Vagina (tissue), 2 donors: ENCODE measurements at regions not wholly inside any gene's neighbourhood (a gene's known extent, or its start where the extent isn't known, plus 50 kb on each side); places are given as distances from the start of the nearest gene placed in this dataset.

Experiments
- POLR2A ChIP-seq, 2 donors: fragments of 450-650 bp; IDR thresholded peaks; one replicate each; pipeline ENCODE4 v1.6.1; 2017; ENCODE audit warnings: antibody characterized with exemption in 2 of 2, mild to moderate bottlenecking in 2 of 2, moderate library complexity in 2 of 2
- POLR2AphosphoS5 ChIP-seq, 2 donors: sonication (generic); formaldehyde crosslinking; IDR thresholded peaks; one replicate each; pipeline ENCODE4 v1.9.0; 2017; ENCODE audit warnings: antibody characterized with exemption in 2 of 2, mild to moderate bottlenecking in 2 of 2, low read depth in 1 of 2; ENCODE audit not compliant: insufficient read depth in 1 of 2
- TF ChIP-seq, protein P1 (sequence below), 3 experiments: fragments of 450-650 bp in 2 of 3; fragments of 200-600 bp in 1 of 3; sonication (generic) in 1 of 3; IDR thresholded peaks; one replicate each; pipeline ENCODE4 v1.5.1; 2017 to 2019; ENCODE audit warnings: antibody characterized with exemption in 3 of 3, mild to moderate bottlenecking in 2 of 3, moderate library complexity in 2 of 3

DNA sequence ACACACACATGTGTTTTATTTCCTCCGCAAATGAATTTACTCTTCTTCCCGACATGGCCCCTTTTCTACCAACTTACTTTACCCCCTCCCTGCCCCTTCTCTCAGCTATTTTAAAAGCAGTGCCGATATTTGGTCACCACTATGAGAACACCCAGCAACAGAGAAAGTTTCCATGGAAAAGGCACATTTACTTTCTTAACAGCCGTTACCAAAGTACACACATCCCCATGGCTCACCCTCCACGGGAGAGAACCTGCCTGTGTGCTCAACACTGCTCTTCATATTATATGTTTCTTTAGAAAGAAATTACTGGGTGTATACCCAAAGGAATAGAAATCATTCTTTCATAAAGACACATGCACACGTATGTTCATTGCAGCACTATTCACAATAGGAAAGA, 714.4 kb downstream of the DCDC2C start:
- TF ChIP-seq, protein P1, sequence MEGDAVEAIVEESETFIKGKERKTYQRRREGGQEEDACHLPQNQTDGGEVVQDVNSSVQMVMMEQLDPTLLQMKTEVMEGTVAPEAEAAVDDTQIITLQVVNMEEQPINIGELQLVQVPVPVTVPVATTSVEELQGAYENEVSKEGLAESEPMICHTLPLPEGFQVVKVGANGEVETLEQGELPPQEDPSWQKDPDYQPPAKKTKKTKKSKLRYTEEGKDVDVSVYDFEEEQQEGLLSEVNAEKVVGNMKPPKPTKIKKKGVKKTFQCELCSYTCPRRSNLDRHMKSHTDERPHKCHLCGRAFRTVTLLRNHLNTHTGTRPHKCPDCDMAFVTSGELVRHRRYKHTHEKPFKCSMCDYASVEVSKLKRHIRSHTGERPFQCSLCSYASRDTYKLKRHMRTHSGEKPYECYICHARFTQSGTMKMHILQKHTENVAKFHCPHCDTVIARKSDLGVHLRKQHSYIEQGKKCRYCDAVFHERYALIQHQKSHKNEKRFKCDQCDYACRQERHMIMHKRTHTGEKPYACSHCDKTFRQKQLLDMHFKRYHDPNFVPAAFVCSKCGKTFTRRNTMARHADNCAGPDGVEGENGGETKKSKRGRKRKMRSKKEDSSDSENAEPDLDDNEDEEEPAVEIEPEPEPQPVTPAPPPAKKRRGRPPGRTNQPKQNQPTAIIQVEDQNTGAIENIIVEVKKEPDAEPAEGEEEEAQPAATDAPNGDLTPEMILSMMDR (IDR thresholded peaks at IDR 0.05) = no peak
- TF ChIP-seq POLR2A (IDR thresholded peaks at IDR 0.05) (no peak), POLR2AphosphoS5 (IDR thresholded peaks at IDR 0.05; ENCODE audit: insufficient read depth in 1 of 2, low read depth in 1 of 2) (no peak)
